Keratinocyte (primary cell): ENCODE measurements at regions not wholly inside any gene's neighbourhood (a gene's known extent, or its start where the extent isn't known, plus 50 kb on each side); places are given as distances from the start of the nearest gene placed in this dataset.

Experiments
- EZH2 ChIP-seq: IDR thresholded peaks from one replicate; pipeline ENCODE4 v1.6.1; 2012; ENCODE audit warnings: inconsistent platforms, mild to moderate bottlenecking, low read length, moderate library complexity
- TF ChIP-seq, protein P1 (sequence below), 3 experiments: IDR thresholded peaks in 1 of 3; conservative IDR thresholded peaks in 1 of 3; optimal IDR thresholded peaks in 1 of 3; 2 replicates in 2 of 3; 3 replicates in 1 of 3; pipeline versions ENCODE3 to v1.5.1; 2011; ENCODE audit warnings: low read length in 3 of 3, mild to moderate bottlenecking in 3 of 3, moderate library complexity in 2 of 3, control low read depth in 1 of 3, inconsistent platforms in 1 of 3; ENCODE audit not compliant: insufficient read depth in 2 of 3; ENCODE audit errors: extremely low read depth in 1 of 3

DNA sequence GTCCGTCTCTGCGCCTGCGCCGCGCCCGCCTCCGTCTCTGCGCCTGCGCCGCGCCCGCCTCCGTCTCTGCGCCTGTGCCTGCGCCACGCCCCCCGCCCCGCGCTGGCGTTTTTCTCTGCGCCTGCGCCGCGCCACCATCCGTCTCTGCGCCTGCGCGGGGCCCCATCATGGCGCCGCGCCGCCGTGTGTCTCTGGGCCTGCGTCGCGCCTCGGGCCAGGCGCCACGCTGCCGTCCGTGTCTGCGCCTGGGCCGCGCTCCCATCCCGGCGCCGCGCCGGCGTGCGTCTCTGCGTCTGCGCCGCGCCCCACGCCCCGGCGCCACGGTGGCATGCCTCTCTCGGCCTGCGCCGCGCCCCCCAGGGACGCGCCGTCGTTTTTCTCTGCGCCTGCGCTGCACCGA lies 51.8 kb upstream of the DUX4 start:
- TF ChIP-seq, protein P1, sequence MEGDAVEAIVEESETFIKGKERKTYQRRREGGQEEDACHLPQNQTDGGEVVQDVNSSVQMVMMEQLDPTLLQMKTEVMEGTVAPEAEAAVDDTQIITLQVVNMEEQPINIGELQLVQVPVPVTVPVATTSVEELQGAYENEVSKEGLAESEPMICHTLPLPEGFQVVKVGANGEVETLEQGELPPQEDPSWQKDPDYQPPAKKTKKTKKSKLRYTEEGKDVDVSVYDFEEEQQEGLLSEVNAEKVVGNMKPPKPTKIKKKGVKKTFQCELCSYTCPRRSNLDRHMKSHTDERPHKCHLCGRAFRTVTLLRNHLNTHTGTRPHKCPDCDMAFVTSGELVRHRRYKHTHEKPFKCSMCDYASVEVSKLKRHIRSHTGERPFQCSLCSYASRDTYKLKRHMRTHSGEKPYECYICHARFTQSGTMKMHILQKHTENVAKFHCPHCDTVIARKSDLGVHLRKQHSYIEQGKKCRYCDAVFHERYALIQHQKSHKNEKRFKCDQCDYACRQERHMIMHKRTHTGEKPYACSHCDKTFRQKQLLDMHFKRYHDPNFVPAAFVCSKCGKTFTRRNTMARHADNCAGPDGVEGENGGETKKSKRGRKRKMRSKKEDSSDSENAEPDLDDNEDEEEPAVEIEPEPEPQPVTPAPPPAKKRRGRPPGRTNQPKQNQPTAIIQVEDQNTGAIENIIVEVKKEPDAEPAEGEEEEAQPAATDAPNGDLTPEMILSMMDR (optimal IDR thresholded peaks at IDR 0.05 in 1 of 3, IDR thresholded peaks at IDR 0.05 in 1 of 3, conservative IDR thresholded peaks at IDR 0.05 in 1 of 3; ENCODE audit: extremely low read depth in 1 of 3, insufficient read depth in 2 of 3, low read length in 3 of 3), result no peak
- no peak for TF ChIP-seq EZH2
